ENCODE measurements at regions not wholly inside any gene's neighbourhood (a gene's known extent, or its start where the extent isn't known, plus 50 kb on each side); places are given as distances from the start of the nearest gene placed in this dataset.

DNA sequence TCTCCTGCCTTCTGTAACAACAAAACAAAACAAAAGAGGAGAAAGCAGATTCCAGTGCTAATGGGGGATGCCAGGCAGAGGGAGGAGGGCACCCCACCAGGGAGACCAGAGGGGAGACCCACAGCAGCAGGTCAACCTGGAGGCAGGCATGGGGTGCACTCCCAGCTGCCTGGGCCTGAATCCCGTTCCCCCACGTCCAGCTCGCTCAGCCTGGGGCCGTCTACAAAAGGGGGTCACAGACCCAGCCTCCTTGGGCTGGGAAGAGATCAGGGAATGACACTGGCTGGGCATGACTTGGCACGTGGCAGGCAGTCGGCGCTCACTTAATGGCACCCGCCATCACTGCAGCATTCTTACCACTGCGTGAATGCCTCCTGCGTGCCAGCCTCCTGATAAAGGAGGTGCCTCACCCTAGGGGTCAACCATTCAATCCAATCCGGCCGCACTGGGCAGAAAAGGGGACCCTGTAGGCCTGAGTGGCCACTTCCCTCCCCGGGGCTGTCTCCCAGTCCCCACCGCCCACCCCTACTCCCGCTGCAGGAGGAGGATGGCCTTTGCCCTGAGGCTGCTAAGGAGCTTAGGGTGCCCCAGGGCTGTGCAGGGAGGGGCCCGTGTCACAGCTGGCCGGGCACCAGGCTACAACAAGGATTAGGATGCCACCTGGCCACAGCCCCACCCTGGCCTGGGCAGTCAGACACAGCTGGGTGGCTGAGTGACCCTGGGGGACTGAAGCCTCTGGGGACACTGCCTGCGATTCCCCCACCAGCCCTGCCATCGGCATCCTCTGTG, 87.5 kb downstream of the NCOR2 start:
- TF ChIP-seq, protein P1, sequence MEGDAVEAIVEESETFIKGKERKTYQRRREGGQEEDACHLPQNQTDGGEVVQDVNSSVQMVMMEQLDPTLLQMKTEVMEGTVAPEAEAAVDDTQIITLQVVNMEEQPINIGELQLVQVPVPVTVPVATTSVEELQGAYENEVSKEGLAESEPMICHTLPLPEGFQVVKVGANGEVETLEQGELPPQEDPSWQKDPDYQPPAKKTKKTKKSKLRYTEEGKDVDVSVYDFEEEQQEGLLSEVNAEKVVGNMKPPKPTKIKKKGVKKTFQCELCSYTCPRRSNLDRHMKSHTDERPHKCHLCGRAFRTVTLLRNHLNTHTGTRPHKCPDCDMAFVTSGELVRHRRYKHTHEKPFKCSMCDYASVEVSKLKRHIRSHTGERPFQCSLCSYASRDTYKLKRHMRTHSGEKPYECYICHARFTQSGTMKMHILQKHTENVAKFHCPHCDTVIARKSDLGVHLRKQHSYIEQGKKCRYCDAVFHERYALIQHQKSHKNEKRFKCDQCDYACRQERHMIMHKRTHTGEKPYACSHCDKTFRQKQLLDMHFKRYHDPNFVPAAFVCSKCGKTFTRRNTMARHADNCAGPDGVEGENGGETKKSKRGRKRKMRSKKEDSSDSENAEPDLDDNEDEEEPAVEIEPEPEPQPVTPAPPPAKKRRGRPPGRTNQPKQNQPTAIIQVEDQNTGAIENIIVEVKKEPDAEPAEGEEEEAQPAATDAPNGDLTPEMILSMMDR (IDR thresholded peaks at IDR 0.05): no peak
- no peak for TF ChIP-seq POLR2A (IDR thresholded peaks at IDR 0.05)

Data from right lobe of liver (tissue), 4 donors.